Osteoblast (primary cell): ENCODE measurements at regions not wholly inside any gene's neighbourhood (a gene's known extent, or its start where the extent isn't known, plus 50 kb on each side); places are given as distances from the start of the nearest gene placed in this dataset.

Source experiments
- DNase-seq: peaks from one replicate; pipeline ENCODE4 v3.0.0; 2011; ENCODE audit warnings: low spot score, mixed read lengths; ENCODE audit not compliant: insufficient read length; ENCODE audit errors: missing footprints
- H2AFZ ChIP-seq: 2 replicates; pipeline ENCODE4 v1.6.0; 2011; ENCODE audit warnings: mild to moderate bottlenecking, low read length
- H3K27ac ChIP-seq: 2 replicates; pipeline ENCODE4 v1.5.1; 2011; ENCODE audit warnings: mild to moderate bottlenecking, low read depth, low read length, moderate library complexity
- H3K27me3 ChIP-seq: 2 replicates; pipeline ENCODE4 v1.6.0; 2012; ENCODE audit warnings: mild to moderate bottlenecking, control low read depth, inconsistent platforms, low read length, moderate library complexity; ENCODE audit not compliant: insufficient read depth
- H3K36me3 ChIP-seq: 2 replicates; pipeline ENCODE4 v1.5.1; 2011; ENCODE audit warnings: mild to moderate bottlenecking, low read length, control low read depth, moderate library complexity; ENCODE audit not compliant: insufficient read depth
- H3K4me1 ChIP-seq: 2 replicates; pipeline ENCODE4 v1.5.1; 2011; ENCODE audit warnings: mild to moderate bottlenecking, low read length, control low read depth, moderate library complexity; ENCODE audit not compliant: insufficient read depth
- H3K4me2 ChIP-seq: 2 replicates; pipeline ENCODE4 v1.6.0; 2011; ENCODE audit warnings: mild to moderate bottlenecking, low read length; ENCODE audit not compliant: insufficient read depth
- H3K4me3 ChIP-seq: fragments of 200-600 bp; sonication (generic); 3 replicates; pipeline ENCODE4 v1.5.1; 2012; ENCODE audit warnings: mild to moderate bottlenecking, low read length, inconsistent platforms; ENCODE audit not compliant: insufficient read depth
- H3K79me2 ChIP-seq: 2 replicates; pipeline ENCODE4 v1.6.0; 2012; ENCODE audit warnings: mild to moderate bottlenecking, low read length, control low read depth, inconsistent platforms; ENCODE audit not compliant: insufficient read depth
- H3K9me3 ChIP-seq: 2 replicates; pipeline ENCODE4 v1.5.1; 2011; ENCODE audit warnings: low read depth, low read length, control low read depth
- H4K20me1 ChIP-seq: 2 replicates; pipeline ENCODE4 v1.6.0; 2012; ENCODE audit warnings: mild to moderate bottlenecking, low read length, control low read depth; ENCODE audit not compliant: insufficient read depth
- TF ChIP-seq, protein P1 (sequence below): IDR thresholded peaks from 2 replicates; pipeline ENCODE4 v1.5.1; 2011; ENCODE audit warnings: mild to moderate bottlenecking, low read depth, low read length, moderate library complexity; ENCODE audit errors: extremely low read depth

- no peaks in the 10 kb centered on the region for H3K79me2 ChIP-seq
- no peaks in the 10 kb centered on the region for H3K27me3 ChIP-seq
- H3K4me2 ChIP-seq = no peak overlapping the region
- TF ChIP-seq, protein P1, sequence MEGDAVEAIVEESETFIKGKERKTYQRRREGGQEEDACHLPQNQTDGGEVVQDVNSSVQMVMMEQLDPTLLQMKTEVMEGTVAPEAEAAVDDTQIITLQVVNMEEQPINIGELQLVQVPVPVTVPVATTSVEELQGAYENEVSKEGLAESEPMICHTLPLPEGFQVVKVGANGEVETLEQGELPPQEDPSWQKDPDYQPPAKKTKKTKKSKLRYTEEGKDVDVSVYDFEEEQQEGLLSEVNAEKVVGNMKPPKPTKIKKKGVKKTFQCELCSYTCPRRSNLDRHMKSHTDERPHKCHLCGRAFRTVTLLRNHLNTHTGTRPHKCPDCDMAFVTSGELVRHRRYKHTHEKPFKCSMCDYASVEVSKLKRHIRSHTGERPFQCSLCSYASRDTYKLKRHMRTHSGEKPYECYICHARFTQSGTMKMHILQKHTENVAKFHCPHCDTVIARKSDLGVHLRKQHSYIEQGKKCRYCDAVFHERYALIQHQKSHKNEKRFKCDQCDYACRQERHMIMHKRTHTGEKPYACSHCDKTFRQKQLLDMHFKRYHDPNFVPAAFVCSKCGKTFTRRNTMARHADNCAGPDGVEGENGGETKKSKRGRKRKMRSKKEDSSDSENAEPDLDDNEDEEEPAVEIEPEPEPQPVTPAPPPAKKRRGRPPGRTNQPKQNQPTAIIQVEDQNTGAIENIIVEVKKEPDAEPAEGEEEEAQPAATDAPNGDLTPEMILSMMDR = no peak
- no peak overlapping the region for H3K4me3 ChIP-seq
- H2AFZ ChIP-seq = no peak overlapping the region
- peaks cover 3% of the 10 kb centered on the region for H3K9me3 ChIP-seq
- no peaks in the 10 kb centered on the region for H4K20me1 ChIP-seq
- no peaks in the 10 kb centered on the region for H3K36me3 ChIP-seq
- H3K27ac ChIP-seq = no peak overlapping the region
- DNase-seq = no peak
- no peaks in the 10 kb centered on the region for H3K4me1 ChIP-seq
Measured at GRCh38 chr4:123288309-123289025, 108.1 kb upstream of the SPRY1 start.

DNA sequence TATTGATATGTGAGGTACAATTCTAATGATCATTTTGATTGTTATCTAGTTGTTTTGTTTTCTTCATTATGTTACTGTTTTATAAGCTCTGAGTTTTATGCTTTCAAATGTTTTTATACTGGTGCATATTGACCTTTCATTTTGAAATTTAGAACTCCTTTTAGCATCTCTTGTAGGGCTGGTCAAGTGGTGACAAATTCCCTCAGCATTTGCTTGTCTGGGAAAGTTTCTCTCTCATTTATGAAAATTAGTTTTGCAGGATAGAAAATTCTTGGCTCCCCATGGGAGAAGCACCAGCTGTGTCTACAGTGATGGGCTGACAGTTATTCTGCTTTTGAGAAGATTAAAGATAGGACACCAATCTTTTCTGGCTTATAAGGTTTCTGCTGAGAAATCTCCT lies 105.3 kb upstream of the SPRY1 start:
- Histone ChIP-seq H4K20me1 (no peaks in the 10 kb centered on the region), H3K27ac (no peak overlapping the region), H3K27me3 (no peaks in the 10 kb centered on the region), H2AFZ (no peak overlapping the region), H3K4me1 (no peaks in the 10 kb centered on the region), H3K9me3 (peaks cover 3% of the 10 kb centered on the region), H3K36me3 (no peaks in the 10 kb centered on the region), H3K4me3 (no peak overlapping the region), H3K79me2 (no peaks in the 10 kb centered on the region), H3K4me2 (no peak overlapping the region)
- TF ChIP-seq, protein P1 = no peak
- DNase-seq = no peak

DNA sequence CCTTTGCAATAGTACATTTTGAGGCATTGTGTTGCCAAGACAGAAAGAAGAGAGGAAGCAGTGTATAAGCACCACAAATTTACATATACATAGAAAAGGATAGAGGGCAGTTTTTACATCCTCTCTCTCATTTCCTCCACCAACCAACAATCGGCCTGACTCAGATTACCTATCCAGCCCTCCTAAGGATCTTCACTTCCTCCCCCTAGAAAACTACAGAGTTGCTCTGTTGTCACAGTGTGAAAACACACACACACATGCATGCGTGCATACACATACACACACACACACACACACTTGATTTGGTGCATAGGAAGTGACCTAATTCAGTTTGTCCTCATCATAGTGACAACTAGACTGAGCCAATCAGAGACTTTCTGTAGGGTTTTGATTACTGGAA lies 98.8 kb upstream of the SPRY1 start:
- Histone ChIP-seq H3K4me2 (no peak overlapping the region), H2AFZ (no peak overlapping the region), H3K79me2 (no peaks in the 10 kb centered on the region), H3K27ac (no peak overlapping the region), H3K4me1 (peaks cover 13% of the 10 kb centered on the region), H3K4me3 (no peak overlapping the region), H4K20me1 (no peaks in the 10 kb centered on the region), H3K27me3 (no peaks in the 10 kb centered on the region), H3K9me3 (no peaks in the 10 kb centered on the region), H3K36me3 (no peaks in the 10 kb centered on the region)
- TF ChIP-seq, protein P1 = no peak
- no peak for DNase-seq

DNA sequence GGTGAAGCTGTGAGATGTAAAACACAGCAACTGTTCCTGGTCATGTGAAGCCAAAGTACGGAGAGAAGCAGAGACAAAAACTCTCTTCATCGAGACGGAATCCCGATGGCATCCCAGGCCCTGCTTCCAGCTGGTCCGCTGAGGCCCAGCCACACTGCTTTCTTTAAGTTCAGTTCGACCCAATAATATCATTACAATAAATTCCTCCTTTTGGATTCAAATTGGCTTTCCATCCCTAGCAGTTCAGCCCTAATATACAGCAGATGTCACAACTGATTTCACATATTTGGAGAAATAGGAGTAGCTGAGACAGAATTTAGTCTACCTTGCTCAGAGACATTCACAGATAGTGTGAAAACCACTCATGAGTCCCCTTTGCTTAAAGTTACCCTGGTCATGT lies 98.3 kb upstream of the SPRY1 start:
- no peak for DNase-seq
- no peak overlapping the region for H2AFZ ChIP-seq
- peaks cover 13% of the 10 kb centered on the region for H3K4me1 ChIP-seq
- H3K79me2 ChIP-seq = no peaks in the 10 kb centered on the region
- no peaks in the 10 kb centered on the region for H4K20me1 ChIP-seq
- peak overlapping the region; percentile 19 for H3K27ac ChIP-seq
- no peaks in the 10 kb centered on the region for H3K9me3 ChIP-seq
- H3K4me2 ChIP-seq = no peak overlapping the region
- TF ChIP-seq, protein P1 = no peak
- no peaks in the 10 kb centered on the region for H3K27me3 ChIP-seq
- H3K4me3 ChIP-seq = no peak overlapping the region
- H3K36me3 ChIP-seq = no peaks in the 10 kb centered on the region
